Pancreas (tissue), 10 donors: ENCODE measurements at regions not wholly inside any gene's neighbourhood (a gene's known extent, or its start where the extent isn't known, plus 50 kb on each side); places are given as distances from the start of the nearest gene placed in this dataset.
"Not testable (repeated sequence)": the region's sequence is repeated elsewhere in the genome, so short reads cannot be mapped to it uniquely, and the experiment has no call there.

Source experiments
- ATAC-seq, 4 donors: fragments of 200-7000 bp; cut with Tn5 transposase; one replicate each; pipeline versions ENCODE4 v1.8.0 to v1.9.1; 2020; ENCODE audit warnings: mild to moderate bottlenecking in 4 of 4, moderate library complexity in 4 of 4
- DNase-seq, 6 donors: peaks; one replicate each; pipeline ENCODE4 v3.0.0-alpha.2; 2020
- FAIRE-seq: peaks from 2 replicates; lab custom pipeline; 2012; peaks lifted over from hg19 to GRCh38; lab: Jason Lieb, UNC
- H3K27ac ChIP-seq, 4 donors: fragments of 200-600 bp; sonication (generic); 1 replicate in 3 of 4; 2 replicates in 1 of 4; pipeline versions ENCODE4 v1.5.0 to v1.8.0; 2020
- H3K27me3 ChIP-seq, 4 donors: fragments of 200-600 bp; one replicate each; pipeline ENCODE4 v1.8.0; 2021
- H3K36me3 ChIP-seq, 3 donors: fragments of 200-600 bp; sonication (generic) in 1 of 3; one replicate each; pipeline versions ENCODE4 v1.5.0 to v1.8.0; 2020 to 2021
- H3K4me1 ChIP-seq, 3 donors: fragments of 200-600 bp; one replicate each; pipeline ENCODE4 v1.8.0; 2021
- H3K4me3 ChIP-seq, 4 donors: fragments of 200-600 bp; sonication (generic) in 2 of 4; one replicate each; pipeline versions ENCODE4 v1.5.0 to v1.8.0; 2020 to 2021
- H3K9me3 ChIP-seq, 4 donors: fragments of 200-600 bp; one replicate each; pipeline ENCODE4 v1.8.0; 2021
- CTCF ChIP-seq, 4 donors: fragments of 200-600 bp; sonication (generic) in 3 of 4; IDR thresholded peaks; one replicate each; pipeline versions ENCODE4 v1.5.0 to v1.8.0; 2021; ENCODE audit warnings: antibody characterized with exemption in 4 of 4
- WGBS, 2 donors: extraction: QIAGEN DNeasy Blood & Tissue Kit; methylation state at CpG; one replicate each; pipeline ENCODE4 v1.1.7; 2013; 5-methylcytosine and 5-hydroxymethylcytosine counted together
- intact Hi-C, 3 donors: fragments of 100-400 bp; cut with DNase I; formaldehyde crosslinking; loops; one replicate each; pipeline versions ENCODE4 v1.11.1 to v1.14.2; 2022
- donor health status: healthy with polysubstance abuse.
- donor health status: DM: no; HTN: no; CAD: no; lungs with moderate emphysema.
- donor health status: DM: no; HTN: no; CAD: no.
- donor health status: control.
- donor health status: control.
- donor health status: Bipolar disorder and iron deficiency.
- donor health status: DM: yes; HTN: yes; CAD: no.
- donor health status: DM: no; HTN: no; CAD: no.
- donor health status: DM: no; HTN: no; CAD: no.
- donor health status: DM: yes; HTN: yes; CAD: no.

- H3K9me3 ChIP-seq, result no peaks in the 10 kb centered on the region
- intact Hi-C loops, result no loop called here
- FAIRE-seq, result no peak
- H3K36me3 ChIP-seq, result no peaks in the 10 kb centered on the region
- H3K27me3 ChIP-seq, result no peaks in the 10 kb centered on the region
- no peak for TF ChIP-seq CTCF (IDR thresholded peaks at IDR 0.05)
- no peak overlapping the region for H3K27ac ChIP-seq
- H3K4me1 ChIP-seq, result no peaks in the 10 kb centered on the region
- no peak for ATAC-seq
- H3K4me3 ChIP-seq, result no peak overlapping the region
- WGBS, 2 donors, result 88 to 93% methylated on average over 2 of the region's 2 CpGs
- no peak for DNase-seq
Observed at GRCh38 chr3:20563985-20564384, 378.0 kb upstream of the SGO1 start.

DNA sequence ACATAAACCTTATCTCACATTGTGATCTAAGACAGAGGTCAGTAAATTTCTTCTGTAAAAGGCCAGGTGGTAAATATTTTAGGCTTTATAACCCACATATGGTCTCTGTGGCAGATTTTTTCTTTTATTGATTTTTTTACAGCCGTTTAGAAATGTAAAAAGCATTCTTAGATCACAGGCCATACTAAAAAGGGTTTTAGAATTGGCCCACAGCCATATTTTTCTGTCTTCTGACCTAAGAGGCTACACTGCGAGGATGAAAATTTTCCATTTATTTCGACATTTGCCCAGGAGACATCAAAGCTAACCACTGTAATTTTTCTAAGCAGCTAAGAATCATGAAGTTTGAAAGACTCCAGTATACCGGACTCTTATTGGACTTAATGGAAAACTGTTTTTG, 377.2 kb upstream of the SGO1 start:
- H3K4me1 ChIP-seq, result no peaks in the 10 kb centered on the region
- no peaks in the 10 kb centered on the region for H3K9me3 ChIP-seq
- intact Hi-C loops, result no loop called here
- no peak overlapping the region for H3K27ac ChIP-seq
- H3K36me3 ChIP-seq, result no peaks in the 10 kb centered on the region
- H3K27me3 ChIP-seq, result no peaks in the 10 kb centered on the region
- TF ChIP-seq CTCF (IDR thresholded peaks at IDR 0.05), result no peak
- H3K4me3 ChIP-seq, result no peak overlapping the region
- no peak for FAIRE-seq
- DNase-seq, result no peak
- WGBS, 2 donors, result 54 to 66% methylated on average over 4 of the region's 4 CpGs
- ATAC-seq, result no peak

GRCh38 chr3:20561166-20561565, 375.2 kb upstream of the SGO1 start:
- intact Hi-C loops, result no loop called here
- ATAC-seq, result no peak
- Histone ChIP-seq H3K27ac (no peak overlapping the region), H3K27me3 (no peaks in the 10 kb centered on the region), H3K9me3 (no peaks in the 10 kb centered on the region), H3K4me1 (no peaks in the 10 kb centered on the region), H3K4me3 (no peak overlapping the region), H3K36me3 (no peaks in the 10 kb centered on the region)
- no peak for FAIRE-seq
- DNase-seq, result no peak
- no peak for TF ChIP-seq CTCF (IDR thresholded peaks at IDR 0.05)
- WGBS, 2 donors, result 49 to 54% methylated on average over 2 of the region's 2 CpGs

- FAIRE-seq, H3K27me3 ChIP-seq, H3K4me3 ChIP-seq, H3K9me3 ChIP-seq, DNase-seq, intact Hi-C loops, H3K27ac ChIP-seq, H3K36me3 ChIP-seq, H3K4me1 ChIP-seq: not testable (repeated sequence)
- peak; percentile 41 to 68 (median 54) for ATAC-seq
- WGBS, 2 donors, result 55 to 59% methylated on average over 5 of the region's 5 CpGs
Observed at GRCh38 chr3:20560446-20560845, 374.4 kb upstream of the SGO1 start.

DNA sequence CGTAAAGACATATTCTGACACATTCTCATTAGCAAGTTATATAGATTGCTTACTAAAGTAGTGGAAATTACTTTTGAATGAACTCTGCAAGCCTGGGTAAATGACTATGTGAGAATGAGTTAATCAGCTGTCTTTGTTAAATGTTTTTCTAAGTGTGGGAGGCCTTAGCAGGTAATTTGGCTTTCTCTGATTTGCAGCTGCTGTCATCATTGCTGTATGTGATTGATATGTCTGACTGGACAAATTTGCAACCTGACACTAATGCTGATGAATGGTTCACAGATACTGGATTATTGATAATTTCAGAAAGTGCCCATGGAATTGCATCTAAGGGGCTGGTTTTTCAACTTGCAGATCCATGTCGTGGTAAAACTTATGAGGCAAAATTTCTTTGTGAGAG, 372.2 kb upstream of the SGO1 start:
- no peaks in the 10 kb centered on the region for H3K9me3 ChIP-seq
- no peak for FAIRE-seq
- no peaks in the 10 kb centered on the region for H3K36me3 ChIP-seq
- no peaks in the 10 kb centered on the region for H3K27me3 ChIP-seq
- no peak for DNase-seq
- H3K4me1 ChIP-seq, result no peaks in the 10 kb centered on the region
- no peak overlapping the region for H3K4me3 ChIP-seq
- ATAC-seq, result no peak
- intact Hi-C loops, result no loop called here
- TF ChIP-seq CTCF (IDR thresholded peaks at IDR 0.05), result no peak
- WGBS, 2 donors, result 63 to 68% methylated on average over 2 of the region's 2 CpGs
- no peak overlapping the region for H3K27ac ChIP-seq

- WGBS, 2 donors, result 78 to 79% methylated on average over 4 of the region's 4 CpGs
- no peak for TF ChIP-seq CTCF (IDR thresholded peaks at IDR 0.05)
- Histone ChIP-seq H3K4me1 (no peaks in the 10 kb centered on the region), H3K27me3 (no peaks in the 10 kb centered on the region), H3K9me3 (no peaks in the 10 kb centered on the region), H3K36me3 (no peaks in the 10 kb centered on the region), H3K4me3 (no peak overlapping the region), H3K27ac (no peak overlapping the region)
- ATAC-seq (no peak), FAIRE-seq (no peak), DNase-seq (no peak)
- intact Hi-C loops, result no loop called here
Observed at GRCh38 chr3:20556661-20557060, 370.7 kb upstream of the SGO1 start.
